ENCODE measurements at regions not wholly inside any gene's neighbourhood (a gene's known extent, or its start where the extent isn't known, plus 50 kb on each side); places are given as distances from the start of the nearest gene placed in this dataset.

- TF ChIP-seq CTCF (conservative IDR thresholded peaks at IDR 0.05) (no peak), ZFX (IDR thresholded peaks at IDR 0.05) (no peak)
Observed at GRCh38 chr20:60816901-60817300, 435.2 kb upstream of the CDH4 start.
